Lower lobe of right lung (tissue), 2 donors: ENCODE measurements at regions not wholly inside any gene's neighbourhood (a gene's known extent, or its start where the extent isn't known, plus 50 kb on each side); places are given as distances from the start of the nearest gene placed in this dataset.

Experiments
- ATAC-seq, 2 donors: fragments of 200-7000 bp; cut with Tn5 transposase; one replicate each; pipeline ENCODE4 v1.9.1; 2020 to 2022; ENCODE audit warnings: mild to moderate bottlenecking in 2 of 2, moderate library complexity in 2 of 2
- DNase-seq: peaks from one replicate; pipeline ENCODE4 v3.0.0-alpha.2; 2020
- H3K27ac ChIP-seq: fragments of 200-600 bp; one replicate; pipeline ENCODE4 v1.8.0; 2022
- H3K27me3 ChIP-seq: fragments of 200-600 bp; one replicate; pipeline ENCODE4 v1.8.0; 2022; ENCODE audit warnings: low read depth
- H3K36me3 ChIP-seq: fragments of 200-600 bp; one replicate; pipeline ENCODE4 v1.8.0; 2022; ENCODE audit warnings: mild to moderate bottlenecking
- H3K4me1 ChIP-seq: fragments of 200-600 bp; one replicate; pipeline ENCODE4 v1.8.0; 2022
- H3K4me3 ChIP-seq: fragments of 200-600 bp; one replicate; pipeline ENCODE4 v1.8.0; 2022; ENCODE audit warnings: mild to moderate bottlenecking
- H3K9me3 ChIP-seq: fragments of 200-600 bp; one replicate; pipeline ENCODE4 v1.8.0; 2022
- intact Hi-C: fragments of 100-400 bp; cut with DNase I; formaldehyde crosslinking; loops from one replicate; pipeline ENCODE4 v1.11.0; 2022
- TF ChIP-seq, protein P1 (sequence below): fragments of 200-600 bp; IDR thresholded peaks from one replicate; pipeline ENCODE4 v1.8.0; 2022; ENCODE audit warnings: antibody characterized with exemption, mild to moderate bottlenecking
- donor health status: DM: no; HTN: yes; CAD: no; lungs with severe emphysema.

DNA sequence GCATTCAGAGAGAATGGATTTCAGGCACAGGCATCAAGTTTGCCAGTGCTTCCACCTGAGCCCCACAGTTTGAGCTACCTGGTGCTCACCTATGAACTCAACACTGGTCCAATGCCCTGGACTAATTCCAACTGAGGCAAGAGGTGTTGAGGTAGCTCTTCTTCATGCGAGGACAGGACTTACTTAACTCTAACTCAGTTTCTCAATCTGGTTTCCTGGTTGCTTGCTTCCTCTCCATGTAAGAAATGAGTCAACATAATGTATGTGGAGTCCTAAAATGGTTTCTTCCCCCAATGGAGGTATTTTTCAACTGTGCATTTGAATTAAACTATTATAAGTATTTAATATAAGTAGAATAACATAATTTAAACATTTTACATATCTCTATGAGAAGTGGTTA, 523.6 kb upstream of the DAB2 start:
- Histone ChIP-seq H3K4me1 (peaks cover 3% of the 10 kb centered on the region), H3K4me3 (no peak overlapping the region), H3K36me3 (no peaks in the 10 kb centered on the region), H3K27ac (no peak overlapping the region), H3K27me3 (no peaks in the 10 kb centered on the region), H3K9me3 (no peaks in the 10 kb centered on the region)
- TF ChIP-seq, protein P1, sequence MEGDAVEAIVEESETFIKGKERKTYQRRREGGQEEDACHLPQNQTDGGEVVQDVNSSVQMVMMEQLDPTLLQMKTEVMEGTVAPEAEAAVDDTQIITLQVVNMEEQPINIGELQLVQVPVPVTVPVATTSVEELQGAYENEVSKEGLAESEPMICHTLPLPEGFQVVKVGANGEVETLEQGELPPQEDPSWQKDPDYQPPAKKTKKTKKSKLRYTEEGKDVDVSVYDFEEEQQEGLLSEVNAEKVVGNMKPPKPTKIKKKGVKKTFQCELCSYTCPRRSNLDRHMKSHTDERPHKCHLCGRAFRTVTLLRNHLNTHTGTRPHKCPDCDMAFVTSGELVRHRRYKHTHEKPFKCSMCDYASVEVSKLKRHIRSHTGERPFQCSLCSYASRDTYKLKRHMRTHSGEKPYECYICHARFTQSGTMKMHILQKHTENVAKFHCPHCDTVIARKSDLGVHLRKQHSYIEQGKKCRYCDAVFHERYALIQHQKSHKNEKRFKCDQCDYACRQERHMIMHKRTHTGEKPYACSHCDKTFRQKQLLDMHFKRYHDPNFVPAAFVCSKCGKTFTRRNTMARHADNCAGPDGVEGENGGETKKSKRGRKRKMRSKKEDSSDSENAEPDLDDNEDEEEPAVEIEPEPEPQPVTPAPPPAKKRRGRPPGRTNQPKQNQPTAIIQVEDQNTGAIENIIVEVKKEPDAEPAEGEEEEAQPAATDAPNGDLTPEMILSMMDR, result no peak
- ATAC-seq (peak in 1 of 2 donors; percentile 12), DNase-seq (no peak)
- intact Hi-C loops, result loop anchor here (5.0 kb wide), 1 partner anchor 739 kb away; no protein-coding TSS in a partner anchor

DNA sequence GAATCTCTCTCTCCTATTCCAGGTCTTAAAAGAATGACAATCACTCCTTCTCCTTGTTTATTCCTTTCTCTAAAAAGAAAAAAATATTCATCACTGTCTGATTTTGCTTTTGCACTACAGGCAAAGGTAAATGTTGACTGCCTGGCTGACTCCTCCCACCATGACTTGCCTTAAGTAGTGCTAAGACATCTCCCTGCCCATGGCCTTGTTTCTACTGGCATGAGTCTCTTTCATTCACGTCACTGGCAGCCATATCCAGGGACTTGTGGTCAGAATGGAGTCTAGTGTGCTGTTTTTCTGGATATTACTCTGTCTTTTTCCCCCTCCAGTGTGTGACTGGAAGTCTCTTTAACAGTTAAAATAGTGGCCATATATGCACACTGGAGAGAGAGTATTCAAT, 522.9 kb upstream of the DAB2 start:
- TF ChIP-seq, protein P1, result no peak
- H3K36me3 ChIP-seq, result no peaks in the 10 kb centered on the region
- H3K9me3 ChIP-seq, result no peaks in the 10 kb centered on the region
- ATAC-seq (no peak), DNase-seq (no peak)
- H3K4me1 ChIP-seq, result peaks cover 3% of the 10 kb centered on the region
- no peaks in the 10 kb centered on the region for H3K27me3 ChIP-seq
- no peak overlapping the region for H3K4me3 ChIP-seq
- no peak overlapping the region for H3K27ac ChIP-seq
- intact Hi-C loops, result loop anchor here (5.0 kb wide), 1 partner anchor 740 kb away; no protein-coding TSS in a partner anchor

DNA sequence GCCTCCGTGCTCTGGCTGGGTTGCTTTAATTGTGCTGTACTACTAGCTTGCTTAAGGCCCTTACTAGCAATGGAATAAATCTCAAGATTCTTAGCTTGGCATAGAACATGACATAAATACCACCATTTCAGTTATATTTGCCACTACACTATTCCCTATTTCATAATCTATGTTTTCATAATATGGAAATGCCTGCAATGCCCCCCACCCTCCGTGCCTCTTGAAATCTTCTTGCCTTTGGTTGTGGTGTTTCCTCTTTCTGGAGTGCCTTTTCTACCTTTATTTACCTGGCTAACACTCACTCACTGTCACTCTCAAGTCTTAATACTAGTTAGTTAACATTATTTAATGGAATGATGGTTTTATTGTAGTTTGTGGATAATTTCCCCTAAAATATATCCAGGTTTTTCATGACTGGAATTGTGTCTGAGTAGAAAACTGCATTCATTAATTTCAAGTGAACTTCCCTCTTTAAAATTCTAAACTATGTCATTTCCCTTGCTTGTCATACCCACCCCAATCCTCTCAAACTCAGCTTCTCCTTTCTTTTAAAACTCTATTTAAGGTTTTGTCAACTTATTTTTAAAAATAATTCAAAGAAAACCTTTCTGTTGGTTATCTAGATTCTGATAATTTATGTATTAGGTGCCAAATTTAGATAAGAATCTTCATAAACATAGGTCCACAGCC, 521.7 kb upstream of the DAB2 start:
- Histone ChIP-seq H3K27me3 (no peaks in the 10 kb centered on the region), H3K36me3 (no peaks in the 10 kb centered on the region), H3K4me1 (peaks cover 3% of the 10 kb centered on the region), H3K4me3 (no peak overlapping the region), H3K27ac (no peak overlapping the region), H3K9me3 (no peaks in the 10 kb centered on the region)
- intact Hi-C loops, result loop anchor here (5.0 kb wide), 1 partner anchor 741 kb away; no protein-coding TSS in a partner anchor
- DNase-seq, result no peak
- ATAC-seq, result no peak
- TF ChIP-seq, protein P1, result no peak

DNA sequence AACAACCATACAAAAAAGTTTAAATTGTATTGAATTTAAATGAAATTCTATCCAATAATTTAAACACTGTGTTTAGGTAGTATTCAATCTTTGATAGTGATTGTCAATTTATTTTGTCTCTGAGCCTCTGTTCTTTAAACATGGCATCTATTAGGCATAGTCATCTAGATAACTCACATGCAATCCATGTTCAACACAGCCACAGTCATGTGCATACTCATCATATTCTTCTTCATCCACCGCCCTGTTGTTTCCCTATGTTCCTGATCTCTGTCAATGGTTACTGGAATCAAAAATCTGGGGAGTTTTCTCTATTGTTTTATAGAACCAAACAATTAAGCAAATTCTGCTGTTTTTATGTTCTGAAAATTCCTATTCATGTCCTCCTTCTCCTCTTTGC, 521.1 kb upstream of the DAB2 start:
- H3K27ac ChIP-seq, result no peak overlapping the region
- intact Hi-C loops, result loop anchor here (5.0 kb wide), 1 partner anchor 741 kb away; no protein-coding TSS in a partner anchor
- TF ChIP-seq, protein P1, result no peak

DNA sequence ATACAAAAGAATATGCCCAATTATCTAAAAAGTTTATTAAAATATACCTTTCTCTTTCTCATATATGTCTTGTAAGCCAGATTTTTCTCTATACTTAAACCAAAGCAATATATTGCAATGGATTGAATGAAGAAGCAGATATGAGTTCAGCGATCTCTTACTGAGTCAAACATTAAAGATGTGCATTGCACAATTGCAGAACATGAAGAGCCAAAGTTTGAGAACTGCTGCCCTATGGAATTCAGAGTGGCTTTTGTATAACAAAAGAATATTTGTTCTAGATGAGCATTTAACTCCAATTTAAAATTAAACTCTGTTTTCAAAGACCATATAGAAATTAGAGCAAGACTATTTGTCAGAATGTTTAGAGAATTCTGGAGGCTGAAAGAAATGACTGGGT, 519.0 kb upstream of the DAB2 start:
- TF ChIP-seq, protein P1, result no peak
- DNase-seq (no peak), ATAC-seq (no peak)
- peaks cover 3% of the 10 kb centered on the region for H3K4me1 ChIP-seq
- H3K4me3 ChIP-seq, result no peak overlapping the region
- H3K27ac ChIP-seq, result no peak overlapping the region
- intact Hi-C loops, result no loop called here
- no peaks in the 10 kb centered on the region for H3K27me3 ChIP-seq
- no peaks in the 10 kb centered on the region for H3K36me3 ChIP-seq
- no peaks in the 10 kb centered on the region for H3K9me3 ChIP-seq

More for the DNA sequence above, 521.1 kb upstream of the DAB2 start:
- Histone ChIP-seq H3K9me3 (no peaks in the 10 kb centered on the region), H3K4me3 (no peak overlapping the region), H3K4me1 (peaks cover 3% of the 10 kb centered on the region), H3K27me3 (no peaks in the 10 kb centered on the region), H3K36me3 (no peaks in the 10 kb centered on the region)
- ATAC-seq (no peak), DNase-seq (no peak)
